T-helper 2 cell treated with Interferon-gamma antibody and Interleukin-4, amounts not matched to agents 5 μg/mL and 100 μg/mL, for 36 hours (primary cell): ENCODE measurements at regions not wholly inside any gene's neighbourhood (a gene's known extent, or its start where the extent isn't known, plus 50 kb on each side); places are given as distances from the start of the nearest gene placed in this dataset.
"Not testable (repeated sequence)": the region's sequence is repeated elsewhere in the genome, so short reads cannot be mapped to it uniquely, and the experiment has no call there.

Experiments
- DNase-seq: peaks from one replicate; pipeline ENCODE4 v3.0.0; 2021; ENCODE audit warnings: low spot score
- H3K27ac Mint-ChIP-seq: one replicate; pipeline ENCODE4 v1.8.0; 2021; ENCODE audit warnings: mild to moderate bottlenecking, mixed read lengths
- H3K27me3 Mint-ChIP-seq: one replicate; pipeline ENCODE4 v1.8.0; 2021; ENCODE audit warnings: low read depth, mixed read lengths
- H3K36me3 Mint-ChIP-seq: one replicate; pipeline ENCODE4 v1.8.0; 2021; ENCODE audit warnings: low read depth, mixed read lengths
- H3K4me1 Mint-ChIP-seq: one replicate; pipeline ENCODE4 v1.8.0; 2021; ENCODE audit warnings: low read depth, mixed read lengths
- H3K4me3 Mint-ChIP-seq: one replicate; pipeline ENCODE4 v1.8.0; 2022; ENCODE audit warnings: mild to moderate bottlenecking, moderate library complexity, mixed read lengths
- H3K9me3 Mint-ChIP-seq: one replicate; pipeline ENCODE4 v1.8.0; 2021; ENCODE audit warnings: mixed read lengths

GRCh38 chr20:22088882-22089281, 383.4 kb downstream of the PAX1 start:
- no peaks in the 10 kb centered on the region for H3K4me1 Mint-ChIP-seq
- H3K36me3 Mint-ChIP-seq: no peaks in the 10 kb centered on the region
- no peaks in the 10 kb centered on the region for H3K27me3 Mint-ChIP-seq

GRCh38 chr20:22080985-22081384, 375.5 kb downstream of the PAX1 start:
- H3K27me3 Mint-ChIP-seq: no peaks in the 10 kb centered on the region
- no peaks in the 10 kb centered on the region for H3K4me1 Mint-ChIP-seq
- H3K27ac Mint-ChIP-seq: no peak overlapping the region
- H3K9me3 Mint-ChIP-seq: peaks cover 33% of the 10 kb centered on the region
- H3K36me3 Mint-ChIP-seq: no peaks in the 10 kb centered on the region
- no peak for DNase-seq
- H3K4me3 Mint-ChIP-seq: no peak overlapping the region

More at GRCh38 chr20:22088882-22089281, 383.4 kb downstream of the PAX1 start:
- H3K4me3 Mint-ChIP-seq: no peak overlapping the region
- H3K9me3 Mint-ChIP-seq: peaks cover 47% of the 10 kb centered on the region
- no peak for DNase-seq
- no peak overlapping the region for H3K27ac Mint-ChIP-seq

GRCh38 chr20:22074635-22075034, 369.2 kb downstream of the PAX1 start:
- no peaks in the 10 kb centered on the region for H3K36me3 Mint-ChIP-seq
- no peaks in the 10 kb centered on the region for H3K27me3 Mint-ChIP-seq
- no peak overlapping the region for H3K27ac Mint-ChIP-seq
- H3K4me1 Mint-ChIP-seq: no peaks in the 10 kb centered on the region
- no peak overlapping the region for H3K4me3 Mint-ChIP-seq
- peaks cover 27% of the 10 kb centered on the region for H3K9me3 Mint-ChIP-seq
- no peak for DNase-seq

GRCh38 chr20:22071841-22072240, 366.4 kb downstream of the PAX1 start:
- Mint-ChIP-seq H3K27ac (no peak overlapping the region), H3K27me3 (no peaks in the 10 kb centered on the region), H3K9me3 (peaks cover 46% of the 10 kb centered on the region), H3K4me1 (no peaks in the 10 kb centered on the region), H3K4me3 (no peak overlapping the region), H3K36me3 (no peaks in the 10 kb centered on the region)
- no peak for DNase-seq

- H3K4me1 Mint-ChIP-seq: no peaks in the 10 kb centered on the region
- H3K27me3 Mint-ChIP-seq: no peaks in the 10 kb centered on the region
- no peak overlapping the region for H3K27ac Mint-ChIP-seq
These were observed 365.2 kb downstream of the PAX1 start for GRCh38 chr20:22070610-22071058.

GRCh38 chr20:22063753-22064152, 358.3 kb downstream of the PAX1 start:
- DNase-seq: no peak
- H3K27me3 Mint-ChIP-seq: no peaks in the 10 kb centered on the region
- H3K4me3 Mint-ChIP-seq: no peak overlapping the region
- no peaks in the 10 kb centered on the region for H3K36me3 Mint-ChIP-seq
- H3K4me1 Mint-ChIP-seq: no peaks in the 10 kb centered on the region
- peaks cover 63% of the 10 kb centered on the region for H3K9me3 Mint-ChIP-seq
- H3K27ac Mint-ChIP-seq: no peak overlapping the region

More at GRCh38 chr20:22070610-22071058, 365.2 kb downstream of the PAX1 start:
- Mint-ChIP-seq H3K4me3 (no peak overlapping the region), H3K36me3 (no peaks in the 10 kb centered on the region), H3K9me3 (peaks cover 54% of the 10 kb centered on the region)
- no peak for DNase-seq

GRCh38 chr20:22062874-22063273, 357.4 kb downstream of the PAX1 start:
- Mint-ChIP-seq H3K36me3 (no peaks in the 10 kb centered on the region), H3K4me1 (no peaks in the 10 kb centered on the region), H3K9me3 (peaks cover 66% of the 10 kb centered on the region), H3K27ac (no peak overlapping the region), H3K27me3 (no peaks in the 10 kb centered on the region), H3K4me3 (no peak overlapping the region)
- DNase-seq: no peak

GRCh38 chr20:22060610-22061009, 355.1 kb downstream of the PAX1 start:
- Mint-ChIP-seq H3K4me3 (no peak overlapping the region), H3K36me3 (no peaks in the 10 kb centered on the region), H3K4me1 (no peaks in the 10 kb centered on the region), H3K9me3 (peaks cover 57% of the 10 kb centered on the region), H3K27me3 (no peaks in the 10 kb centered on the region), H3K27ac (no peak overlapping the region)
- DNase-seq: no peak

- Mint-ChIP-seq H3K36me3 (no peaks in the 10 kb centered on the region), H3K27me3 (no peaks in the 10 kb centered on the region), H3K9me3 (peaks cover 58% of the 10 kb centered on the region), H3K4me3 (no peak overlapping the region), H3K27ac (no peak overlapping the region), H3K4me1 (no peaks in the 10 kb centered on the region)
- DNase-seq: no peak
These were observed 353.3 kb downstream of the PAX1 start for GRCh38 chr20:22058746-22059145.

GRCh38 chr20:22055981-22056380, 350.5 kb downstream of the PAX1 start:
- H3K36me3 Mint-ChIP-seq: no peaks in the 10 kb centered on the region
- no peak overlapping the region for H3K27ac Mint-ChIP-seq
- no peak overlapping the region for H3K4me3 Mint-ChIP-seq
- peaks cover 54% of the 10 kb centered on the region for H3K9me3 Mint-ChIP-seq
- H3K4me1 Mint-ChIP-seq: no peaks in the 10 kb centered on the region
- no peaks in the 10 kb centered on the region for H3K27me3 Mint-ChIP-seq
- no peak for DNase-seq

GRCh38 chr20:22052025-22052650, 346.7 kb downstream of the PAX1 start:
- no peak overlapping the region for H3K27ac Mint-ChIP-seq

GRCh38 chr20:22045956-22046507, 340.6 kb downstream of the PAX1 start:
- not testable (repeated sequence) for H3K27ac Mint-ChIP-seq, H3K27me3 Mint-ChIP-seq, H3K4me3 Mint-ChIP-seq, H3K36me3 Mint-ChIP-seq, DNase-seq, H3K4me1 Mint-ChIP-seq
- H3K9me3 Mint-ChIP-seq: peaks cover 19% of the 10 kb centered on the region

More at GRCh38 chr20:22052025-22052650, 346.7 kb downstream of the PAX1 start:
- DNase-seq: no peak
- peaks cover 39% of the 10 kb centered on the region for H3K9me3 Mint-ChIP-seq
- no peaks in the 10 kb centered on the region for H3K4me1 Mint-ChIP-seq
- H3K4me3 Mint-ChIP-seq: no peak overlapping the region
- no peaks in the 10 kb centered on the region for H3K27me3 Mint-ChIP-seq
- H3K36me3 Mint-ChIP-seq: no peaks in the 10 kb centered on the region

- H3K4me3 Mint-ChIP-seq: no peak overlapping the region
- no peak for DNase-seq
- no peak overlapping the region for H3K27ac Mint-ChIP-seq
- no peaks in the 10 kb centered on the region for H3K27me3 Mint-ChIP-seq
- peaks cover 47% of the 10 kb centered on the region for H3K9me3 Mint-ChIP-seq
- no peaks in the 10 kb centered on the region for H3K36me3 Mint-ChIP-seq
- H3K4me1 Mint-ChIP-seq: no peaks in the 10 kb centered on the region
These were observed 322.0 kb downstream of the PAX1 start for GRCh38 chr20:22027423-22027822.

- Mint-ChIP-seq H3K4me3 (no peak overlapping the region), H3K9me3 (peaks cover 31% of the 10 kb centered on the region), H3K36me3 (no peaks in the 10 kb centered on the region), H3K27ac (no peak overlapping the region), H3K27me3 (no peaks in the 10 kb centered on the region), H3K4me1 (no peaks in the 10 kb centered on the region)
- DNase-seq: no peak
These were observed 314.7 kb downstream of the PAX1 start for GRCh38 chr20:22020201-22020600.

- DNase-seq: no peak
- Mint-ChIP-seq H3K9me3 (peaks cover 30% of the 10 kb centered on the region), H3K27ac (no peak overlapping the region), H3K27me3 (no peaks in the 10 kb centered on the region), H3K4me1 (no peaks in the 10 kb centered on the region), H3K4me3 (no peak overlapping the region), H3K36me3 (no peaks in the 10 kb centered on the region)
These were observed 303.0 kb downstream of the PAX1 start for GRCh38 chr20:22008456-22008855.
